ENCODE measurements at regions not wholly inside any gene's neighbourhood (a gene's known extent, or its start where the extent isn't known, plus 50 kb on each side); places are given as distances from the start of the nearest gene placed in this dataset.

DNA sequence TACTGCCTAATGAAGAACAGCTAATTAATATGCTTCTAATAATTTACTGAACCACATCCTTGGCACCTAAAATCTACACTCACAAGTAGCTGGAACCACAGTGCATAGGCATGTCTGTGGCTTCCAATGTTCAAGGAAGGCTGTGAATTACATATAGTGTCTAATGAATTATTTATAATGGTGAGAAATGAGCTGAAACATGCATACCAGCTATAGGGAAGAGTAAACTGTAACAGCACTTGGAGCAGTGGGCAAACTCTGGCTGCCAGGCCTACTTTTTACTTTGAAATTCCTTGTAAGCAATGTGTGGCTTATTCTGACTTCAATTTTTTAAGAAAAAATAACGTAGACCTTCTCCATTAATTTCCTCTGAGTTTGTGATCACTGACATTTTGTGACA lies 953.2 kb upstream of the CDH8 start:
- TF ChIP-seq, protein P1, sequence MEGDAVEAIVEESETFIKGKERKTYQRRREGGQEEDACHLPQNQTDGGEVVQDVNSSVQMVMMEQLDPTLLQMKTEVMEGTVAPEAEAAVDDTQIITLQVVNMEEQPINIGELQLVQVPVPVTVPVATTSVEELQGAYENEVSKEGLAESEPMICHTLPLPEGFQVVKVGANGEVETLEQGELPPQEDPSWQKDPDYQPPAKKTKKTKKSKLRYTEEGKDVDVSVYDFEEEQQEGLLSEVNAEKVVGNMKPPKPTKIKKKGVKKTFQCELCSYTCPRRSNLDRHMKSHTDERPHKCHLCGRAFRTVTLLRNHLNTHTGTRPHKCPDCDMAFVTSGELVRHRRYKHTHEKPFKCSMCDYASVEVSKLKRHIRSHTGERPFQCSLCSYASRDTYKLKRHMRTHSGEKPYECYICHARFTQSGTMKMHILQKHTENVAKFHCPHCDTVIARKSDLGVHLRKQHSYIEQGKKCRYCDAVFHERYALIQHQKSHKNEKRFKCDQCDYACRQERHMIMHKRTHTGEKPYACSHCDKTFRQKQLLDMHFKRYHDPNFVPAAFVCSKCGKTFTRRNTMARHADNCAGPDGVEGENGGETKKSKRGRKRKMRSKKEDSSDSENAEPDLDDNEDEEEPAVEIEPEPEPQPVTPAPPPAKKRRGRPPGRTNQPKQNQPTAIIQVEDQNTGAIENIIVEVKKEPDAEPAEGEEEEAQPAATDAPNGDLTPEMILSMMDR (IDR thresholded peaks at IDR 0.05) = no peak
- DNase-seq (ENCODE audit: low spot score in 2 of 2) = no peak
- no peaks in the 10 kb centered on the region for H3K36me3 ChIP-seq
- H3K27me3 ChIP-seq = no peaks in the 10 kb centered on the region
- intact Hi-C loops (cut with DNase I) = no loop called here
- H3K4me3 ChIP-seq = no peak overlapping the region
- H3K9me3 ChIP-seq = no peaks in the 10 kb centered on the region
- no peak overlapping the region for H3K27ac ChIP-seq
- H3K4me1 ChIP-seq = no peaks in the 10 kb centered on the region

DNA sequence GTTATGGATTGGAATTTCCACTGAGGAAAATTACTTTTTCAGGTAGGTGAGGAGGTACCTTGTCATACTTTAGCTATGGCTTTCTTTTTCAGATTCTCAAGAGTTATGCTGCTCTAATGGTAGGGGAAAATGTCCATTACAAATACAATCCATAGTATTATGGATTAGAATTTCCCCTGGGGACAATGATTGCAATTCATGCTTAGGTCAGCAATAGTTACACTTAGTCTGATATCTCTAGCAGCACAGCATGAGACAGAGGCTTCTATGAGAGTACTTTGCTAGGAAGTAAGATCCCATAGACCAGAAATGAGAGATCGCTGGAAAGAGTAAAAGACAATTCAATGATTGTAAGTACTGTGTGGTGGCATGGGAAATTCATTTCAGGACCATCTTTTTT lies 949.5 kb upstream of the CDH8 start:
- Histone ChIP-seq H3K27ac (no peak overlapping the region), H3K4me3 (no peak overlapping the region), H3K36me3 (no peaks in the 10 kb centered on the region), H3K27me3 (no peaks in the 10 kb centered on the region), H3K4me1 (no peaks in the 10 kb centered on the region), H3K9me3 (no peaks in the 10 kb centered on the region)
- intact Hi-C loops (cut with DNase I) = no loop called here
- DNase-seq (ENCODE audit: low spot score in 2 of 2) = no peak
- TF ChIP-seq, protein P1 (IDR thresholded peaks at IDR 0.05) = no peak

GRCh38 chr16:62978451-62978850 lies 942.2 kb upstream of the CDH8 start:
- TF ChIP-seq, protein P1 (IDR thresholded peaks at IDR 0.05) = no peak
- no peaks in the 10 kb centered on the region for H3K4me1 ChIP-seq
- intact Hi-C loops (cut with DNase I) = no loop called here

GRCh38 chr16:62977876-62978275 lies 941.6 kb upstream of the CDH8 start:
- H3K4me3 ChIP-seq = no peak overlapping the region
- intact Hi-C loops (cut with DNase I) = no loop called here
- H3K27me3 ChIP-seq = no peaks in the 10 kb centered on the region
- no peak for DNase-seq (ENCODE audit: low spot score in 2 of 2)
- no peaks in the 10 kb centered on the region for H3K9me3 ChIP-seq
- H3K4me1 ChIP-seq = no peaks in the 10 kb centered on the region
- H3K27ac ChIP-seq = no peak overlapping the region
- TF ChIP-seq, protein P1 (IDR thresholded peaks at IDR 0.05) = no peak
- H3K36me3 ChIP-seq = no peaks in the 10 kb centered on the region

More at GRCh38 chr16:62978451-62978850, 942.2 kb upstream of the CDH8 start:
- no peaks in the 10 kb centered on the region for H3K27me3 ChIP-seq
- no peaks in the 10 kb centered on the region for H3K9me3 ChIP-seq
- no peak for DNase-seq (ENCODE audit: low spot score in 2 of 2)
- H3K4me3 ChIP-seq = no peak overlapping the region
- H3K36me3 ChIP-seq = no peaks in the 10 kb centered on the region
- no peak overlapping the region for H3K27ac ChIP-seq

GRCh38 chr16:62974424-62974823 lies 938.2 kb upstream of the CDH8 start:
- TF ChIP-seq, protein P1 (IDR thresholded peaks at IDR 0.05) = no peak
- intact Hi-C loops (cut with DNase I) = no loop called here
- Histone ChIP-seq H3K4me1 (no peaks in the 10 kb centered on the region), H3K9me3 (no peaks in the 10 kb centered on the region), H3K36me3 (no peaks in the 10 kb centered on the region), H3K4me3 (no peak overlapping the region), H3K27ac (no peak overlapping the region), H3K27me3 (no peaks in the 10 kb centered on the region)
- DNase-seq (ENCODE audit: low spot score in 2 of 2) = no peak

GRCh38 chr16:62970851-62971250 lies 934.6 kb upstream of the CDH8 start:
- H3K4me1 ChIP-seq = no peaks in the 10 kb centered on the region
- H3K27me3 ChIP-seq = no peaks in the 10 kb centered on the region
- no peaks in the 10 kb centered on the region for H3K36me3 ChIP-seq
- no peaks in the 10 kb centered on the region for H3K9me3 ChIP-seq
- no peak overlapping the region for H3K27ac ChIP-seq
- TF ChIP-seq, protein P1 (IDR thresholded peaks at IDR 0.05) = no peak
- H3K4me3 ChIP-seq = no peak overlapping the region
- intact Hi-C loops (cut with DNase I) = no loop called here
- DNase-seq (ENCODE audit: low spot score in 2 of 2) = no peak

Data from ascending aorta (tissue), 2 donors.